MV-4-11 (cell line): ENCODE measurements at regions not wholly inside any gene's neighbourhood (a gene's known extent, or its start where the extent isn't known, plus 50 kb on each side); places are given as distances from the start of the nearest gene placed in this dataset.

Experiments
- DNase-seq: peaks from one replicate; lab custom pipeline; 2025; lab: John Stamatoyannopoulos, UW

- DNase-seq: peak; percentile 45
Measured at GRCh38 chr12:29041621-29042020, 107.5 kb upstream of the FAR2 start.

DNA sequence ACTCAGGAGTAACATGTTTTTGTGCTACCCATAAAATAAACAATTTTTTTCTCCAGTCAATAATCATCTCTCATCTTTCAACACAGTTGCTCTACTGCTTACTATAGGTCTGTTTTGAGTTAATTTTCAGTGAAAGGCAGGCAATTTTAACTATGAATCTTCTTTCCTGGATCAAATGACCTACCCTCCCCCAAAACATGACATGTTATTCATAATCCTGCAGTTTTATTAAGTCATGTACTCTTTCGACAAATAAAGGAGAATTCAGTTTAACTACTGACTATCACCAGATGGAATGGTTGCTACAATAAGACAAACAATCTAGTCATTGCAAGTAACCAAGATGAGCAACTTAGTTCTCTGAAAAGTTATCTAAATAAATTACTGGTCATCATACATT lies 106.0 kb upstream of the FAR2 start:
- DNase-seq: no peak

- DNase-seq: no peak
Measured at GRCh38 chr12:29044799-29045198, 104.3 kb upstream of the FAR2 start.

- DNase-seq: no peak
Measured at GRCh38 chr12:29048787-29049186, 100.3 kb upstream of the FAR2 start.

GRCh38 chr12:29050503-29050902 lies 98.6 kb upstream of the FAR2 start:
- peak; percentile 52 for DNase-seq

DNA sequence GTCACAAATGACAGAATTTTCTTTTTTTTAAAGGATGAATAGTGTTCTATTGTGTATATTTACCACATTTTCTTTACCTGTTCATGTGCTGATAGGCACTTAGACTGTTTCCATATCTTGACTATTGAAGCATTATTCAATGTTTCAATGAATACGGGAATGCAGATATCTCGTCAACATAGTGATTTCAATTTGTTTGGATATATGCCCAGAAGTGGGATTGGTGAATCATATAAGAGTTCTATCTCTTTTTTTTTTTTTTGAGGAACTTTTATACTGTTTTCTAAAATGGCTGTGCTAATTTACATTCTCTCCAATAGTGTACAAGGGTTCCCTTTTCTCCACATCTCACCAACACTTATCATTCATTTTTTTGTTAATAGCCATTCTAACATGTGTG lies 97.9 kb upstream of the FAR2 start:
- no peak for DNase-seq

GRCh38 chr12:29053567-29053966 lies 95.5 kb upstream of the FAR2 start:
- no peak for DNase-seq

- no peak for DNase-seq
Measured at GRCh38 chr12:29054858-29055663, 94.0 kb upstream of the FAR2 start.

GRCh38 chr12:29066011-29066588 lies 83.0 kb upstream of the FAR2 start:
- DNase-seq: peak; percentile 86

DNA sequence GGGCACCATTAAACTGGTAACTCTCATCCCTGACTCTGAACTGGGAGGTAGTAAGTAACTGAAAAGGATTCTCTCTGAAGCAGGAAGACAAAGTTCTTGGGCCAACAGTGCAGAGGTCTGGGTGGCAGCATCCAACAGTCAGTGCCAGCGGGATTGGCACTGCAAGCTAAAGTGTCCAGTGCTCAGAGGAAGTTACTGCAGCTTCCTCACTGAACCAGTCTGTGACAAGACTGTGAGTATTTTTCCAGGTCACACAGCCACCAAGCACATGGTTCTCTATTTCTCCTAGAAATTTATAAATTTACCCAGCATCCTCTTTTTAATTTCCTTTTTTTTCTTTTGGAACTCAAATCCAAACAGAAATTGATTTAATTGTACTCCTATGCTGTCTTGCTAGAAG lies 81.6 kb upstream of the FAR2 start:
- peak; percentile 17 for DNase-seq

GRCh38 chr12:29070309-29070708 lies 78.8 kb upstream of the FAR2 start:
- DNase-seq: no peak

DNA sequence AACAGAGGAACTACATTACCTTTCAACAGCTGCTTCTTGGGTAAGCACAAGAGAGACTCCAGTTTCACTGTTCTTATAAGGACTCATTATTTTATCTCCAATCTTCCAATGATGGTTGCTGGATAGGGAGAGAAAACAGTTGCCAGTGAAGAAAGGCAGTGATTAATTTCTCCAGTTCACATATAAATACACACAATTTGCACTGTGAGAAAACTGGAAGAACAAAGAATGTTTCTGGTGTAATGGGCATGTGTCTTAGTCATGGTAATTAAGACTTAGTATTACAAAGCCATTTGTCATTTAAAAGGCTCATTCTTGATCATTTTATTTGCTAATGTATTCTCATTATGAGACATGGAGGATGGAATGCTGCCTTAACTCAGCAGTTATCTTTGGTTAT lies 78.0 kb upstream of the FAR2 start:
- no peak for DNase-seq

GRCh38 chr12:29072631-29073030 lies 76.4 kb upstream of the FAR2 start:
- DNase-seq: no peak

DNA sequence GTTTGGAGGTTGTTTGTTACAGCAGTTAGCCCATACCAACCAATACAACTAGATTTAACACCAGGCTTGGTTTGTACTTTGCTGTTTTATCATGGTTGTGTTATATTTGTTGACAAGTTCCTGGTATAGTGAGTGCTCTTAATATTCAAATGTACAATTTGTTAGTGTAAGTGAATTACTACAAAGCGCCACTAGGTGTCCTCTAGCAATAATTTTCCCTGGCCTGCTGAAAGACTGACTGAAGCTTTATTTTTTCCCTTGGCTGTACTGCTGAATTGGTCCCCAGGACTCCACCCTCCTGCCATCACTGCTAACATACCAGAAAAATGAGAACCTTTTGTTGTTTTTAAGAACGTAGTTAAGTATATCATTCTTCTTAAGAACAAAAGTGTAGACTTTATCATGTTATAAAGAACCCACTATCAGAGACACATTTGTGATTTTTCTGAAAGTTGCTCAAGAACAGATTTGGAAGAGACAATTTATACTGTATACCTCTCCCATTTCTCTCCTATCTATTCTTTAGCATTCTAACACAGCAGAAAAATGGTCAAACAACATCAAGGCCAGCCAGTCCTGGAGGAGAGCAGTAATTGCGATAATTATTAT lies 75.3 kb upstream of the FAR2 start:
- peak; percentile 38 for DNase-seq

- no peak for DNase-seq
Measured at GRCh38 chr12:29081101-29081500, 68.0 kb upstream of the FAR2 start.

GRCh38 chr12:29082522-29082921 lies 66.6 kb upstream of the FAR2 start:
- no peak for DNase-seq

DNA sequence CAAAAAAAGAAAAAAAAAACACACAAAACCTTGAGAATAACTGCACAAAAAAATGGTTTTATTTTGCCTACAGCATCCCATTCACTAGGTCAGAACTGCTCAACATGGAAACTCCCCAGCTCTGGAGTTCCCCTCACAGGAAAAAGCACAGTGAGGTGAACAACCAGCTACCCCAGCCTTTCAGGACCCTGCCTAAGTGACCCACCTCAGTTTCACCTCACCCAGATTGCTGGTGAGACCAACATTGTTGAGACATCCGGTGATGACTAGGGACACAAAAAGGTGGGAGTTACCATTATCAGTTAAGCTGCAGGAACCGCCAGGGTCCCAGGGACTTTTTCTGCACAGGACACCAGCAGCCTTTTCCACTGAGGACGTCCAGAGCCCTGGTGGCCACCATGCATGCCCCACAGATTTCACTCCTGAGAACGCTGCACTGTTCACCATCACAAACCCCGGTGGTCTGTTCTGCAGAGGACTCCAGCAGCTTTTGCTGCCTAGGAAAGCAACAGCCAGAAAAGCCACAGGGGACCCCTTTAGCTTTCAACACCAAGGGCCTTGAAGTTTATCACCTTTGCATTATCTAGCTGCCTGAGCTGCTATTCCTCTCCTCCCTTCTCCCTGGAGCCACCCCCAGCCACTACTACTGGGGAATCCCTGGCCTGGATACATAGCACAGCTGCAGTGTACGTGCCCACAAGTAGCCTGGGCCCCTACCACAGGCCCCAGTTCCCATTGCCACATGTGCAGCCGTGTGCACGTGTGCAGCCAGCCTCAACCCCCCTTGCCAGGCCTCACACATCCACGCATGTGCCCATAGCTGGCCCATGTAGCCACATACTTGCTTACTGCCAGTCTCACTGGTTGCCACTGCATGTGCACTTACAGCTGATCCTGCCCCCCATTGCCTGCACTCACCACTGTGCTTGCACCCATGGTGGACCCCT lies 62.5 kb upstream of the FAR2 start:
- no peak for DNase-seq

DNA sequence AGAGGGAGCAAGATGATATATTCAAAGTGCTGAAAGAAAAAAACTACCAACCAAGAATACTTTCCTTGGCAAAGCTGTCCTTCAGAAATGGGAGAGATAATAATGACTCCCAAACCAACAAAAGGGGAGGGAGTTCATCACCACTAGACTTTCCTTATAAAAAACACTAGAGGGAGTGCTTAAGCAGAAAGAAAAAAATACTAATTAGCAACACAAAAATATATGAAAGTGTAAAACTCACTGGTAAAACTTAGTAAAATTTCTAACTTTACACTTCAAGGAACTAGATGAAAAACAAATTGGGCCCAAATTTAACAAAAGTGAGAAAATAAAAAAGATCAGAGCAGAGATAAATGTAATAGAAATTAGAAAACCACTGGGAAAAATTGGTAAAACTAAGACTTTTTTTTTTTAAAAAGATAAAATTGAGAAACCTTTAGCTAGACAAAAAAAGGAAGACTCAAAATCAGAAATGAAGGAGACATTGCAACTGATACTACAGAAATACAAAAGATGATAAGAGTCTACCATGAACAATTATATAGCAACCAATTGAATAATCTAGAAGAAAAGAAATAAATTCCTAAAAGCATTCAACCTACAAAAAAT lies 60.4 kb upstream of the FAR2 start:
- DNase-seq: peak; percentile 38
